GM12801 (cell line): ENCODE measurements at regions not wholly inside any gene's neighbourhood (a gene's known extent, or its start where the extent isn't known, plus 50 kb on each side); places are given as distances from the start of the nearest gene placed in this dataset.

Experiments
- TF ChIP-seq, protein P1 (sequence below): IDR thresholded peaks from one replicate; pipeline ENCODE4 v1.5.1; 2011; ENCODE audit warnings: control low read depth; ENCODE audit not compliant: insufficient read length; ENCODE audit errors: extremely low read depth

DNA sequence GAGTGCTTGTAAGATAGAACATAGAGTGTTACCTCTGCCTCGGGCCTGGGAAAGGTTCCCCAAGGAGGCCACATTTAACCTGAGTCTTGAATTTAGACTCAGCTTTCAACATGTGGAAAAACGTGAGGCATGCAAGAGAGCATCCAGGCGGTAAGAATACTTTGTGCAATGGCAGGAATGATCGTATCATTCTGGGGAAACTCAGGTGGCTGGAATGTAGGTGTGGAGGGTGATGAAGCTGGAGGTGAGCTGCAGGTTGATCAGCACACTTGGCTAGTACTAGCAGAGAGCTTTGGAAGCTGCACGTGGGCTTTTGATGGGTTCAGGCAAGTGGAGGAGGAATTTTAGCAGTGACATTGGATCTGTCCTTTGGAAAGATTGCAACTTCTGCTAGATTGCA, 270.3 kb upstream of the RAG2 start:
- TF ChIP-seq, protein P1, sequence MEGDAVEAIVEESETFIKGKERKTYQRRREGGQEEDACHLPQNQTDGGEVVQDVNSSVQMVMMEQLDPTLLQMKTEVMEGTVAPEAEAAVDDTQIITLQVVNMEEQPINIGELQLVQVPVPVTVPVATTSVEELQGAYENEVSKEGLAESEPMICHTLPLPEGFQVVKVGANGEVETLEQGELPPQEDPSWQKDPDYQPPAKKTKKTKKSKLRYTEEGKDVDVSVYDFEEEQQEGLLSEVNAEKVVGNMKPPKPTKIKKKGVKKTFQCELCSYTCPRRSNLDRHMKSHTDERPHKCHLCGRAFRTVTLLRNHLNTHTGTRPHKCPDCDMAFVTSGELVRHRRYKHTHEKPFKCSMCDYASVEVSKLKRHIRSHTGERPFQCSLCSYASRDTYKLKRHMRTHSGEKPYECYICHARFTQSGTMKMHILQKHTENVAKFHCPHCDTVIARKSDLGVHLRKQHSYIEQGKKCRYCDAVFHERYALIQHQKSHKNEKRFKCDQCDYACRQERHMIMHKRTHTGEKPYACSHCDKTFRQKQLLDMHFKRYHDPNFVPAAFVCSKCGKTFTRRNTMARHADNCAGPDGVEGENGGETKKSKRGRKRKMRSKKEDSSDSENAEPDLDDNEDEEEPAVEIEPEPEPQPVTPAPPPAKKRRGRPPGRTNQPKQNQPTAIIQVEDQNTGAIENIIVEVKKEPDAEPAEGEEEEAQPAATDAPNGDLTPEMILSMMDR, result no peak

DNA sequence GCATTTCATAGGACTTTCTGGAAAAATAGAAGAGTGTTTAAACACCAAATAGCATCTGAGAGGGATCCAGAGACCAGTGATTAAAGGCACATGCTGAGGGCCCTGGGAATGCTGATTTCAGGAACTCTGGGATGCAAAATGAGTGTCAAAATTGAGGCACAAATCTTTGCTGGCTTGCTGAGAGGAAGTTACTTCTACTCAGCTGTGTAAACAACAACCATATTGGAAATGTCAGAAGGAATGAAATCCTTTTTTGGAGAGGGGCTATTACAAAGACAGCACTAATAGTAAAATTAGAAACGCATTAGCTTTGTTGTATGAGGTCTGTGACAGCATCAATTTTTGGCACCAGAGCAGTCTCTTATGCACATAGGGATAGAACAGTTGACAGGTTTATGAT, 267.8 kb upstream of the RAG2 start:
- TF ChIP-seq, protein P1, result no peak

DNA sequence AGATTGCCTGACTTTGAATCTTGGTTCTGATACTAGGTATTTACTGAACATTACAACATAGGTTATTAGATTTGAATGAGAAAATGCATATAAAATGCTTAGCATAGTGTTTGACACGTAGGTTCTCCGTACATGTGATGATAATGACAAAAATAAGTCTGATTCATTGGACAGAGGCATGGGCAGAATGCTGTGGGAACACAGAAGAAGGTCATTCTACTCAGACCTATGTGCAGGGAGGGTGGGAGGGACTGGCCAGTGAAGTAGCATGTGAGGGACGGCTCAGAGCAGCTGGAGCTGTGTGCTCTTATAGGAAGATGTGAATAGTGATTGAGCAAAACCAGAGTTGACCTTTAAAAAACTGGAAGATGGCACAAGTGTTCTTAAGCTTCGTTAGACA, 256.8 kb upstream of the RAG2 start:
- TF ChIP-seq, protein P1, result no peak

DNA sequence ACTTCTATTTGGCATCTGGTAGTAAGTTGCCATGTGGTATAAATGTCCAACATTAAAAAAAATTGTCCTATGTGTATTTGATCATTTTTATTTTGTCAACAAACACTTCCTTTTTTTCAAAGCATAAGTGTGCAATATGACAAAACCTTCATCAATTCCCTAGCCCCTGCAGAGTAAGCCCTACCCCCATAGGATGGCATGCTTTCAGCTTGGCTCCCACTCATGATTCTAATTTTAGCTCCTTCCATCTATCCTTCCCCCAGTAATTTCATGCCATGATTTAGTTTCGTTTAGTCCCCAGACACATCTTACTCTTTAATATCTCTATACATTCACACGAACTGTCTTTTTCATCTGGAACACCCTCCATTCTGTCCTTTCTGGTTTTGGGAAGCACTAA, 250.6 kb upstream of the RAG2 start:
- TF ChIP-seq, protein P1, result no peak

DNA sequence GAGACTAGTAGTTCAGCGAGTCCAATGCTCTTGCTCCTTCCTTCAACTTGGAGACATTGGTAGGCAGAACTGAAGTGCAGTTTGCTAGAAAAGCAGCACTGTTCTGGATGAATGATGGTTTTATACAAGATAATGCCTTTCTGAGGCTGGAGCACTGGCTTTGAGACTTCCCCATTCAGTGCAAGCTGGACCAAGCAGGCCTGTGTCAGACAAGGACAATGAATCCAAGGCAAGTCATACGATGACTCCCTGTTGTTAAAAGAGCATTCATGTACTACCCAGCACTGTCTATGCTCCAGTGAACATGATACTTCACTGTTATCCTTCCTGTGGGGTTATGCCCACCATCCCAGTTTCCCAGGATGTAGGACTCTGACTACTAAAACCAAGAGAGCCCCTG, 242.3 kb upstream of the RAG2 start:
- TF ChIP-seq, protein P1, result no peak

DNA sequence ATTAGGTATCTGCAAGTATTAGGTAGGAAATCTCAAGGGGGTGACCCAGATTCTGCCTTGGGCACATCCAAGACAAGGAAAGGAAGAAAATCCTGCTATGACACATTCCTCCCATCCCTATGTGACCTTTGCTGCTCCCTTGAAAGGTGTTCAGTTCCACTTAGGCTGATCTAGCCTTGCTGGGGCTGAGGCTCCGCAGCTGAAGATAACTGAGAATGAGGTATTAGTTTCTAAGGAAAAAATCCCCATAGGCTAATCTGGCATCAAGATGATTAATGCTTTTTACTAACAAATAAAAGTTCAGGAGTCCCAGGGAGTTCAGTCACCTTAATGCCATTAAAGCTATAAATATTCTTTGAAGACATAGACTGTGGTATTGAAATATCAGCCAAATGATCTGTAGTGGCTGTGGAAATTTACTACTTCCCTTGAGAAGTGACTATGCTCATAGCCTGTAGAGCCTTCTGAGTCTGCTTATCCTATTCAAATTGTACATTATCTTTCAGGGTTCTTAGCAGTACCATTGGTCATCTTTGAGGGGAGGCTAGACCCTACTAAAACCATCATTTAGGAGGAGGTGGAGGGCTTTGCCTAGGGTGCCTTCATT, 239.9 kb upstream of the RAG2 start:
- TF ChIP-seq, protein P1, result no peak

DNA sequence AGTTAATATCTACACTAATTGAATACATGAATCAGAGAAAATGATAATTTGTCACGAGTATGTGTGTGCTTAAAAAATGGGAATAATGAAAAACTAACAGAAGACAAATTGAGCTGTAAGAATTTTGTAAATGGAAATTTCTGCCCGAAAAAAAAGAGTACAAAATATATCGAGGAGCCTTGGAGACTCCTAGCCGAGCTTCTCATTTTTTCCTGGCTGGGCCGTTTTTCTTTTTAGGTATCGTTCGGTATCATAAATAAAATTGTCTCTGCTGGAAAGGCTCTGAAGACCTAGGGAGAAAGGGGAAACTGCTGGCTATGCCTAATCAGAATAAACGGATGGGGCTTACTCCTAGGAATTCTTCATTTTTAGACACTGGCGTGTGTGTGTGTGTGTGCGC, 227.2 kb upstream of the RAG2 start:
- TF ChIP-seq, protein P1, result no peak
